Astrocyte of the cerebellum (primary cell): ENCODE measurements at regions not wholly inside any gene's neighbourhood (a gene's known extent, or its start where the extent isn't known, plus 50 kb on each side); places are given as distances from the start of the nearest gene placed in this dataset.
"Not testable (repeated sequence)": the region's sequence is repeated elsewhere in the genome, so short reads cannot be mapped to it uniquely, and the experiment has no call there.

Source experiments
- DNase-seq: peaks from one replicate; pipeline ENCODE4 v3.0.0-alpha.2; 2011; ENCODE audit warnings: low read depth
- H3K4me3 ChIP-seq: 2 replicates; pipeline ENCODE4 v1.5.1; 2011; ENCODE audit warnings: mild to moderate bottlenecking, low read depth, low read length, moderate library complexity
- CTCF ChIP-seq: IDR thresholded peaks from 2 replicates; pipeline ENCODE4 v1.5.1; 2012; ENCODE audit warnings: low read length, low read depth, moderate library complexity, mild to moderate bottlenecking; ENCODE audit errors: missing control alignments
- in situ Hi-C: cut with HindIII; loops from 2 replicates; pipeline ENCODE4 v1.10.0; 2017; ENCODE audit warnings: low sequenced_read_pairs

DNA sequence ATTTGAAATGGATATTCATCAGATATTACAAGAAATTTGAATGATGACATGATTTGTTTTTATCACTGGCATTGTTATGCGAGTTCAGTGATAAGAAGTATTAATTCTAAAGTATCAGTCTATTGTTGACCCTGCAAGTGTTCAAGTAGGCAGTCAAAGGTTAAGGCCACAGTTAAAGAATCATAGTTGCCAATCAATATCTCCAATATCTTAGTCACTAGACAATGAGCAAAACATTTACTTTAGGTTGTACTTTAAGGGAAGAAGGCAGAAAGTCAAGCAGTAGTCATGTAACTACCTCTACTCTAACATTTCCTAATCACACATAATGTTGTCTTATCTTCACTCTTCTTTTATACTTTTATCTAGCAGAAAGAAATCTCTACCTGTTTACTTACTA is 709.8 kb downstream of the PCDH17 start:
- DNase-seq, result no peak
- in situ Hi-C loops, result no loop called here
- no peak for TF ChIP-seq CTCF
- H3K4me3 ChIP-seq, result no peak overlapping the region

DNA sequence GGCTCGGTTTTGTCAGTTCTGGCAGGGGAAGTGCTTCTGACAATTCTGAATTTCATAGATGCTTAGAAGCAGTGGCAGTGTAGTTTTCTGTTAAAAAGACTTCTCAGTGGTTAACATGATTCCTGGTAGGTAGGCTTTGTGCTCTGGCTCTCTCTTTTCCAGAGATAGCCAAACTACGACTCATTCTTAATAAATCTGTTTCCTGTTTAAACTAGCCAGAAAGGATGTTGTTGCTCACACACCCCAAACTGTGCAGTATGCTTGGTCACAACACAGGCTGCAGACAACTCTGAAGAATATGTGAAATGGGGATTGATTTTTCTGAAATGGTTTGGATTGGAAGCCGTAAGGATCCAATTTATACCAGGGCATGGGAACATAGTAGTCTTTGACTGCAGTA is 711.5 kb downstream of the PCDH17 start:
- in situ Hi-C loops, result no loop called here
- no peak overlapping the region for H3K4me3 ChIP-seq
- TF ChIP-seq CTCF, result no peak
- no peak for DNase-seq

- in situ Hi-C loops, DNase-seq, H3K4me3 ChIP-seq: not testable (repeated sequence)
Measured at GRCh38 chr13:58352100-58352499, 720.6 kb downstream of the PCDH17 start.

GRCh38 chr13:58369936-58370335 is 738.4 kb downstream of the PCDH17 start:
- in situ Hi-C loops, result no loop called here
- TF ChIP-seq CTCF, result no peak
- no peak for DNase-seq
- H3K4me3 ChIP-seq, result no peak overlapping the region

DNA sequence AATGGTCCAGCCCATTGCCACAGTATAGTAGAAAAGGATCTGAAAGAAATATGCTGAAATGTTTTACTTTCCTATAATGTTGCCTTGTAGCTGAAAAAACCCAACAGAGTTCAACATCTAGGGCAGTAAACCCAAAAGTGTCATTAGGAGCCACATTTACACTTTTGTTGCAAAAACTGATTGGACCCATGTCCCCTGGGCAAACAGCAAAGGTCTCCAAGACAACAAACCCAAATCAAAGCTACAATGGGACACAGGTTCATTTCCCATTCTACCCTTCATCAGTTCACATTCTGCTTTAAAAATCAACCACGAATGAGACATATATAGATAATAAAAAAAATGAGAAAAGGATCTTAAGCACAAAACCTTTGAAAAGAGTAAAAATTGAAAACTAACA is 744.8 kb downstream of the PCDH17 start:
- DNase-seq, result no peak
- TF ChIP-seq CTCF, result no peak
- H3K4me3 ChIP-seq, result no peak overlapping the region
- in situ Hi-C loops, result no loop called here

DNA sequence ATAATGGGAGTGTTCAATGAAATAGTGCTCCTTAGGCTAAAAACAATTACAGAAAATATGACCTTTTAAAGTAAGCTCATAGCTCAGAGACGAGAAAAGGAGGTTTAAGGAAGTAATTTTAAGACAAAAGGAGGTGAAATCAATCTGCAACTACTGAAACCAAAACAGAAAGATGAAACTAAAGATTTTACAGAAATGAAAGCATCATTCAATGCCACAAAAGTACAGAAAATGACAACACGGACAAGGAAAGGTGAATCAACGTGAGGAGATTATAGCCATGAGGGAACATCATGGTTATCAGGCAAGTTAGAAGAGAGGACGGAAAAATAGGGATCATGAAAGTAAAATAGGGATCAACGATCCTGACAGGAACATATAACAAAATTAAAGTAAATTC is 745.2 kb downstream of the PCDH17 start:
- TF ChIP-seq CTCF, result no peak
- no peak overlapping the region for H3K4me3 ChIP-seq
- no peak for DNase-seq
- in situ Hi-C loops, result no loop called here

DNA sequence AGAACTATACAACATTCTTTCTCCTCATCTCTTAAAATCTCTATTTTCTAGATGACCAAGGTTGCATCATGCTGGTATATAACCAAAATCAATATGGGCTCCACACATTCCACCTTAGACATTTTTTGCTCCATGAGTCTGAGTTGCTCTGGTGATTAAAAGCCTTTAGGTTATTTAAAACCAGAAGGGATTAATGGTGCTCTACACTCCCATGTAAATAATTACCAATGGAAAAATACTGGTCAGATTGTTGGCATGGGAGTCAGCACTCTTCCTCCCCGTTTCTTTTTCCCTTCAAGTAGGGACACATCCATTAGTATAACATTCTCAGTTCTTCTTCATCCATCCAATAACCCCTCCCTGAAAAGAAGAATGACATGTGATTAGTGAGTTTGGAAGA is 747.7 kb downstream of the PCDH17 start:
- H3K4me3 ChIP-seq, result no peak overlapping the region
- no peak for DNase-seq
- in situ Hi-C loops, result no loop called here
- TF ChIP-seq CTCF, result no peak

- H3K4me3 ChIP-seq, DNase-seq, in situ Hi-C loops: not testable (repeated sequence)
Measured at GRCh38 chr13:58385336-58385735, 753.8 kb downstream of the PCDH17 start.
